SK-N-SH (cell line): ENCODE measurements at regions not wholly inside any gene's neighbourhood (a gene's known extent, or its start where the extent isn't known, plus 50 kb on each side); places are given as distances from the start of the nearest gene placed in this dataset.

Experiments used
- CTCF ChIA-PET: fragments of 300-600, 350-600 bp; formaldehyde crosslinking; extraction: SDS; loops from one replicate; lab custom pipeline; 2021; lab: Yijun Ruan, JAX
- POLR2A ChIA-PET: fragments of 350-600 bp; sonication (Branson Sonifier 250); formaldehyde crosslinking; extraction: SDS; loops from one replicate; lab custom pipeline; 2020; ENCODE audit warnings: antibody characterized with exemption, inconsistent platforms; lab: Yijun Ruan, JAX
- DNase-seq: peaks from one replicate; pipeline ENCODE4 v3.0.0; 2012
- H2AFZ ChIP-seq: fragments of 200-600 bp; sonication (generic); 2 replicates; pipeline ENCODE4 v1.8.1; 2016; ENCODE audit warnings: antibody characterized with exemption, mild to moderate bottlenecking, low read depth
- H3F3A ChIP-seq: fragments of 200-600 bp; sonication (generic); replicated peaks from 2 replicates; pipeline ENCODE3; 2016; ENCODE audit warnings: antibody characterized with exemption, mild to moderate bottlenecking; ENCODE audit not compliant: insufficient read depth
- H3K27ac ChIP-seq, 2 experiments: fragments of 200-500 bp in 1 of 2; fragments of 200-600 bp in 1 of 2; sonication (Bioruptor generic) in 1 of 2; sonication (generic), shearing (Covaris generic) in 1 of 2; 2 replicates each; pipeline versions ENCODE4 v1.5.1 to v1.6.1; 2014 to 2016; ENCODE audit warnings: low read depth in 2 of 2, inconsistent platforms in 1 of 2, low read length in 1 of 2, mild to moderate bottlenecking in 1 of 2, mixed read lengths in 1 of 2
- H3K27me3 ChIP-seq: fragments of 200-600 bp; sonication (generic), shearing (Covaris generic); 2 replicates; pipeline ENCODE4 v1.6.1; 2016; ENCODE audit warnings: mixed run types; ENCODE audit not compliant: insufficient read depth
- H3K36me3 ChIP-seq, 2 experiments: fragments of 200-500 bp in 1 of 2; fragments of 200-600 bp in 1 of 2; sonication (Bioruptor generic) in 1 of 2; sonication (generic) in 1 of 2; replicated peaks in 1 of 2; 2 replicates each; pipeline versions ENCODE3 to v1.5.1; 2014 to 2016; ENCODE audit warnings: low read length in 1 of 2, mild to moderate bottlenecking in 1 of 2; ENCODE audit not compliant: insufficient read depth in 2 of 2, control insufficient read depth in 1 of 2
- H3K4me1 ChIP-seq, 2 experiments: fragments of 200-500 bp in 1 of 2; fragments of 200-600 bp in 1 of 2; sonication (Bioruptor generic) in 1 of 2; sonication (generic), shearing (Covaris generic) in 1 of 2; 2 replicates each; pipeline versions ENCODE4 v1.5.1 to v1.6.1; 2014 to 2016; ENCODE audit warnings: low read depth in 1 of 2, low read length in 1 of 2, mixed run types in 1 of 2; ENCODE audit not compliant: insufficient read depth in 2 of 2, control insufficient read depth in 1 of 2
- H3K4me2 ChIP-seq: fragments of 200-600 bp; sonication (generic), shearing (Covaris generic); 2 replicates; pipeline ENCODE4 v1.6.1; 2017; ENCODE audit warnings: mixed run types
- H3K4me3 ChIP-seq, 2 experiments: fragments of 200-500 bp in 1 of 2; fragments of 200-600 bp in 1 of 2; sonication (Bioruptor generic) in 1 of 2; sonication (generic), shearing (Covaris generic) in 1 of 2; 2 replicates each; pipeline versions ENCODE4 v1.5.1 to v1.8.1; 2014 to 2016; ENCODE audit warnings: low read depth in 2 of 2, inconsistent platforms in 1 of 2, low read length in 1 of 2, mild to moderate bottlenecking in 1 of 2, mixed read lengths in 1 of 2, moderate library complexity in 1 of 2
- H3K79me2 ChIP-seq: fragments of 200-600 bp; sonication (generic); 2 replicates; pipeline ENCODE4 v1.8.1; 2017; ENCODE audit warnings: mild to moderate bottlenecking; ENCODE audit not compliant: insufficient read depth
- H3K9ac ChIP-seq: fragments of 200-600 bp; sonication (generic); 2 replicates; pipeline ENCODE4 v1.6.1; 2017; ENCODE audit warnings: mixed run types
- H3K9me2 ChIP-seq: fragments of 200-600 bp; sonication (generic); 2 replicates; pipeline ENCODE4 v1.6.1; 2017; ENCODE audit warnings: mixed run types
- H3K9me3 ChIP-seq: fragments of 200-600 bp; sonication (generic); 2 replicates; pipeline ENCODE4 v1.6.1; 2017; ENCODE audit warnings: mixed run types, mild to moderate bottlenecking, moderate library complexity
- H4K20me1 ChIP-seq: fragments of 200-600 bp; sonication (generic); 2 replicates; pipeline ENCODE4 v1.6.1; 2017; ENCODE audit warnings: mild to moderate bottlenecking, mixed run types; ENCODE audit not compliant: insufficient read depth
- CHD2 ChIP-seq: fragments of 150-350 bp; IDR thresholded peaks from 2 replicates; pipeline ENCODE4 v1.6.1; 2018; ENCODE audit warnings: low read length; ENCODE audit not compliant: partially characterized antibody
- EP300 ChIP-seq, 2 experiments: IDR thresholded peaks; 2 replicates each; pipeline versions ENCODE4 v1.4.0 to v1.6.1; 2012; ENCODE audit warnings: borderline replicate concordance in 1 of 2, low read depth in 1 of 2, low read length in 1 of 2
- FOXJ3 ChIP-seq: sonication (generic); formaldehyde crosslinking; IDR thresholded peaks from 2 replicates; pipeline ENCODE4 v1.5.1; 2020; ENCODE audit warnings: mild to moderate bottlenecking, missing genetic modification reagents
- GABPA ChIP-seq: IDR thresholded peaks from 2 replicates; pipeline ENCODE4 v1.4.0; 2012; ENCODE audit warnings: low read depth, mild to moderate bottlenecking
- GATA2 ChIP-seq: sonication (generic); formaldehyde crosslinking; IDR thresholded peaks from 2 replicates; pipeline ENCODE4 v1.5.0; 2020; ENCODE audit warnings: mild to moderate bottlenecking, missing genetic modification reagents
- MEF2A ChIP-seq: IDR thresholded peaks from 2 replicates; pipeline ENCODE4 v1.4.0; 2012; ENCODE audit warnings: low read depth, borderline replicate concordance
- MXI1 ChIP-seq: IDR thresholded peaks from 2 replicates; pipeline ENCODE4 v1.6.1; 2012; ENCODE audit warnings: mild to moderate bottlenecking, low read depth, low read length, improper control_type of control experiment
- NRF1 ChIP-seq: IDR thresholded peaks from 2 replicates; pipeline ENCODE4 v1.6.1; 2012; ENCODE audit warnings: low read depth, mild to moderate bottlenecking, low read length
- RAD21 ChIP-seq: IDR thresholded peaks from 2 replicates; pipeline ENCODE4 v1.6.1; 2012; ENCODE audit warnings: mild to moderate bottlenecking, low read length
- RCOR1 ChIP-seq: fragments of 150-350 bp; IDR thresholded peaks from 2 replicates; pipeline ENCODE4 v1.6.1; 2017; ENCODE audit warnings: antibody characterized with exemption, low read length
- RXRA ChIP-seq: IDR thresholded peaks from 2 replicates; pipeline ENCODE4 v1.4.0; 2012; ENCODE audit warnings: low read depth, mild to moderate bottlenecking, borderline replicate concordance
- TAF1 ChIP-seq: IDR thresholded peaks from 2 replicates; pipeline ENCODE4 v1.6.1; 2012; ENCODE audit warnings: low read depth, mild to moderate bottlenecking, low read length, moderate library complexity, borderline replicate concordance
- TCF12 ChIP-seq: IDR thresholded peaks from 2 replicates; pipeline ENCODE4 v1.4.0; 2012
- TEAD4 ChIP-seq: IDR thresholded peaks from 2 replicates; pipeline ENCODE4 v1.4.0; 2012; ENCODE audit warnings: mild to moderate bottlenecking, borderline replicate concordance; ENCODE audit not compliant: insufficient read depth
- YY1 ChIP-seq: IDR thresholded peaks from 2 replicates; pipeline ENCODE4 v1.4.0; 2012; ENCODE audit warnings: low read depth, mild to moderate bottlenecking
- WGBS: methylation state at CpG from one replicate; pipeline ENCODE4 v1.1.6; 2017; ENCODE audit warnings: low lambda C conversion rate; 5-methylcytosine and 5-hydroxymethylcytosine counted together
- TF ChIP-seq, protein P1 (sequence below): fragments of 150-350 bp; IDR thresholded peaks from 2 replicates; pipeline ENCODE4 v1.6.1; 2017; ENCODE audit warnings: antibody characterized with exemption, low read length, low read depth, borderline replicate concordance
- TF ChIP-seq, protein P2 (sequence below): IDR thresholded peaks from 2 replicates; pipeline ENCODE4 v1.4.0; 2012; ENCODE audit warnings: low read depth, borderline replicate concordance

DNA sequence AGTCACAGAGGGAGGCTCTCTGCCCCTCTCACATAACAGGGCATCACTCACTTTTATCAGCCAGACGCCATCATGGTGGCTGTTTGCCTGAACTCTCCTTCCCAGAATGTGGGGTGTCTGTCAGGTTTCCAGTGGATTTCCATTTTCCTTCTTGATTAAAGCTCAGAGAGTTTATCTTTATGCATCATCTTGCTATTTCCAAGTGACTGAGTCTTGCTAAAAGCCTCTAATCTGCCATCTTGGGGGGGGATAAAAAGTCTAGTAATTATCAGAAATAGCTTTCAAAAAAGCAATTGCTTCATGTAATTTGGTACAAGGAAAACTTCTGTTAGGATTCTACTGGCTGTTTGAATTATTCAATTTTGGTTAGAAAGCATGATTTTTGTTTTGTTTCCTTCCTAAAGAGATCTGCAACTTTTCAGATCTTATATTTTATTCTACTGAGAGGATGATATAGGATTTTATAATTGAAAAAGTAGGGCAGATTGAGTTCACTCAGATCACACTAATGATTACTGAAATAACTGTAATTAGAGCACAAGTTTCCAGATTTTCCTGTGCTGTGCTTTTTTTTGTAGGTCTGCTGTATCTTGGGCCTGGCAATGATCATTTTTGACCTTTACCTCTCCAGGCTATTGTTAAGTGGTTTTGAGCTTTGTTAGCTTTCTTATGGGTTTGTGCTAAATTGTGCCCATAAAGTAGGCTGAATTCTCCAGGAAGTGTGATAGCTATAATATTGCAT, 661.5 kb downstream of the TLE4 start:
- H3K4me3 ChIP-seq, result no peak overlapping the region
- H3K9ac ChIP-seq, result no peak overlapping the region
- ChIA-PET CTCF (interaction anchor here (0.6 to 1.4 kb wide), 4 partner anchors 16 to 1633 kb away, joined by 3 to 6 read pairs (median 3); no protein-coding TSS in a partner anchor), POLR2A (no interaction called here)
- H3K4me1 ChIP-seq, result peaks cover 0 to 27% of the 10 kb centered on the region in 2 experiments; a peak in 2 of 4 replicates
- no peak overlapping the region for H2AFZ ChIP-seq
- no peaks in the 10 kb centered on the region for H3K9me3 ChIP-seq
- H3K9me2 ChIP-seq, result no peaks in the 10 kb centered on the region
- no peaks in the 10 kb centered on the region for H3K27me3 ChIP-seq
- no peak overlapping the region for H3K4me2 ChIP-seq
- no peaks in the 10 kb centered on the region for H4K20me1 ChIP-seq
- no peaks in the 10 kb centered on the region for H3K79me2 ChIP-seq
- H3F3A ChIP-seq, result no peaks in the 10 kb centered on the region
- peak overlapping the region in 1 of 2 experiments; percentile 98; a peak in 2 of 4 replicates for H3K27ac ChIP-seq
- no peaks in the 10 kb centered on the region for H3K36me3 ChIP-seq
- TF ChIP-seq GATA2 (CRISPR knock-in tag), result peak; percentile 75
- TF ChIP-seq RXRA, result no peak
- TF ChIP-seq FOXJ3 (CRISPR knock-in tag), result peak; percentile 39
- peak; percentile 26 for TF ChIP-seq CHD2
- 0 out of 2 replicates have a peak, but pooled peaks have one; percentile 28 for TF ChIP-seq TEAD4
- TF ChIP-seq RCOR1, result peak; percentile 78; the same call in 1 of the 2 replicates
- no peak for TF ChIP-seq TAF1
- peak; percentile 12; the same call in 1 of the 2 replicates for TF ChIP-seq RAD21
- peak; percentile 25 for TF ChIP-seq TCF12
- peak in 1 of 2 experiments; percentile 77; a peak in 2 of 4 replicates for TF ChIP-seq EP300 (IDR thresholded peaks at IDR 0.05; ENCODE audit: borderline replicate concordance in 1 of 2, low read depth in 1 of 2, low read length in 1 of 2)
- TF ChIP-seq MXI1, result no peak
- TF ChIP-seq NRF1, result no peak
- peak; percentile 46 for DNase-seq
- WGBS, result 11% methylated on average over 1 of the region's 1 CpG

DNA sequence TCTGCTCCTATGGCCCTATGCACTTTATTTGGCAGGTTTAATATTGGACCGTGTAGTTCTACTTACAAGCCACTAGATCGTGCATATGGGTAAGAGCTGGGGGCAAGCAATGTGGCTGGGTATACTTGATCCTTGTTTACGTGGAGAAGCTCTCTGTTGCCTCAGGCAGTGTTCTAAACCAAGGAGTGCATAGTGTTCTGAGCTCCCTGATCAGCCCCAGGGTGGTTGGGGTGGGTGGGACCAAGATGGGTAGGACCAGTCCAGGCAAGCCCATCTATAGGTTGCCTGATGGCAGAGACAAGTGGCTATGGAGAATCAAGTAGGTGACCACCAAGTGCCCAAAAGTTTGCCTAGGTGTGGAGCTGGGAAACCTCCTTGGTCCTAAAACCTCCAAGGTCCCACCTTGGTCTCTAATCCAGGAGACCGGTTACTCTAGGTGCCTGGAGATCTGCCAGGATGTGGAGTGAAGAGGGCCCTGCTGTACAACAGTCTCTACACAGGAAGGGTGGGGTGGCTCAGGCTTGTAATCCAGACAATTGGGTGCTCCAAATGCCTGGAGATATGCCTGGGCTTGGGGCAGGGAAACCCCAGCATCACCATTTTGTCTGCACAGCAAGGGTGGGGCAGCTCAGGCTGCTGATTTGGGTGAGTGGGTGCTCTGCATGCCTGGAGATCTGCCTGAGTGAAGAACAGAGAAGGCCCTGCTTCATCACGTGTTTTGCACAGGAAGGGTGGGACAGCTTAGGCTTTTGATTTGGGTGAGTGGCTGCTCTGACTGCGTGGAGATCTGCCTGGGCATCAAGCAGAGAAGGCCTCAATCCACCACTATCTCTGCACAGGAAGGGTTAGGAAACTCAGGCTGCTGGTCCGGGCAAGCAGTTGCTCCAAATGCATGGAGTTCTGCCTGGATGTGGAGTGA, 659.8 kb downstream of the TLE4 start:
- no peak for DNase-seq
- H3K4me1 ChIP-seq, result peaks cover 0 to 27% of the 10 kb centered on the region in 2 experiments; a peak in 2 of 4 replicates
- POLR2A ChIA-PET, result no interaction called here
- peak overlapping the region in 1 of 2 experiments; percentile 98; a peak in 2 of 4 replicates for H3K27ac ChIP-seq
- no peak for TF ChIP-seq RAD21
- no peak for TF ChIP-seq MEF2A
- TF ChIP-seq, protein P1, sequence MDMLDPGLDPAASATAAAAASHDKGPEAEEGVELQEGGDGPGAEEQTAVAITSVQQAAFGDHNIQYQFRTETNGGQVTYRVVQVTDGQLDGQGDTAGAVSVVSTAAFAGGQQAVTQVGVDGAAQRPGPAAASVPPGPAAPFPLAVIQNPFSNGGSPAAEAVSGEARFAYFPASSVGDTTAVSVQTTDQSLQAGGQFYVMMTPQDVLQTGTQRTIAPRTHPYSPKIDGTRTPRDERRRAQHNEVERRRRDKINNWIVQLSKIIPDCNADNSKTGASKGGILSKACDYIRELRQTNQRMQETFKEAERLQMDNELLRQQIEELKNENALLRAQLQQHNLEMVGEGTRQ, result no peak
- TF ChIP-seq FOXJ3 (CRISPR knock-in tag), result no peak
- no peak for TF ChIP-seq YY1
- TF ChIP-seq, protein P2, sequence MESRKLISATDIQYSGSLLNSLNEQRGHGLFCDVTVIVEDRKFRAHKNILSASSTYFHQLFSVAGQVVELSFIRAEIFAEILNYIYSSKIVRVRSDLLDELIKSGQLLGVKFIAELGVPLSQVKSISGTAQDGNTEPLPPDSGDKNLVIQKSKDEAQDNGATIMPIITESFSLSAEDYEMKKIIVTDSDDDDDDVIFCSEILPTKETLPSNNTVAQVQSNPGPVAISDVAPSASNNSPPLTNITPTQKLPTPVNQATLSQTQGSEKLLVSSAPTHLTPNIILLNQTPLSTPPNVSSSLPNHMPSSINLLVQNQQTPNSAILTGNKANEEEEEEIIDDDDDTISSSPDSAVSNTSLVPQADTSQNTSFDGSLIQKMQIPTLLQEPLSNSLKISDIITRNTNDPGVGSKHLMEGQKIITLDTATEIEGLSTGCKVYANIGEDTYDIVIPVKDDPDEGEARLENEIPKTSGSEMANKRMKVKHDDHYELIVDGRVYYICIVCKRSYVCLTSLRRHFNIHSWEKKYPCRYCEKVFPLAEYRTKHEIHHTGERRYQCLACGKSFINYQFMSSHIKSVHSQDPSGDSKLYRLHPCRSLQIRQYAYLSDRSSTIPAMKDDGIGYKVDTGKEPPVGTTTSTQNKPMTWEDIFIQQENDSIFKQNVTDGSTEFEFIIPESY, result no peak
- no peak for TF ChIP-seq GABPA
- TF ChIP-seq, all 33 proteins: peak for 0
- Histone ChIP-seq H3K9me2 (no peaks in the 10 kb centered on the region), H3K27me3 (no peaks in the 10 kb centered on the region), H3K79me2 (no peaks in the 10 kb centered on the region), H3K36me3 (no peaks in the 10 kb centered on the region), H2AFZ (no peak overlapping the region), H3K4me2 (no peak overlapping the region), H3K4me3 (no peak overlapping the region; a peak in 1 of 4 replicates), H3F3A (no peaks in the 10 kb centered on the region), H3K9me3 (no peaks in the 10 kb centered on the region), H4K20me1 (no peaks in the 10 kb centered on the region), H3K9ac (no peak overlapping the region)
- 33% methylated on average over 5 of the region's 7 CpGs for WGBS
- CTCF ChIA-PET, result interaction anchor here (0.9 to 1.3 kb wide), 2 partner anchors 19 to 56 kb away, joined by 3 read pairs; no protein-coding TSS in a partner anchor
